ENCODE measurements at regions not wholly inside any gene's neighbourhood (a gene's known extent, or its start where the extent isn't known, plus 50 kb on each side); places are given as distances from the start of the nearest gene placed in this dataset.
A peak's percentile ranks its signal among the peaks of the same experiment; 100 is the strongest.

DNA sequence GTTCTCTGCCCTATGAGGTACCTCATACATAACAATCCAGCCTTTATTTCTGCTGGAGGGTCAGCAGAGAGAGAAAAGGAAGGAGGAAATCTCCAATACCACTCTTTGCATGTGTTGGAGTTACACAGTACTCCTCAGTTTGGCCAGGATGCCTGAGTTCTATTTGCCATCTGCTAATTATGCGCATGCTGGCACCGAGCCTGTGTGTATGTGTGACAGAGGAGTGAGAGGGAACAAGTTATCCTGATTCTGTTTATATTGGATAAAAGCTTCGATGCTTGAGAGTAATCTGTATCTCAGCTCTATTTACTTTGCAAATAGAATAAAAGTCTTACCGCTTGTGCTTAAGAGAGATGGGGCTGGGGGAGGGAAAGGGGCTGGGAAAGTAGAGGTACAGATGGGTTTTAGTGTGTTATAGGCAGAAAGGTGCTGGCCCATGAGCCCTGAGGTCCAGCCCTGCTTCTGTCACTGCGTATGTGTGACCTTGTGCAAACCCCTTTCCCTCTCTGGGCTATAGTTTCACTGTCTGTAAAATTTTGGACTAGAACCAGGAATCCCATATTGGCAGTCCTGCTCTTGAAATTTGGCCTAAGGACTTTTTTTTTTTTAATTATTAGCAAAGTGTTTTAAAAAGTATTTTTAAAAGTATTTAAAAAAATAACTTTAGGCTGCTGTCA is 54.5 kb upstream of the PLXNA2 start:
- peak in 24 of 58 donors; percentile 2 to 41 (median 6) for DNase-seq

DNA sequence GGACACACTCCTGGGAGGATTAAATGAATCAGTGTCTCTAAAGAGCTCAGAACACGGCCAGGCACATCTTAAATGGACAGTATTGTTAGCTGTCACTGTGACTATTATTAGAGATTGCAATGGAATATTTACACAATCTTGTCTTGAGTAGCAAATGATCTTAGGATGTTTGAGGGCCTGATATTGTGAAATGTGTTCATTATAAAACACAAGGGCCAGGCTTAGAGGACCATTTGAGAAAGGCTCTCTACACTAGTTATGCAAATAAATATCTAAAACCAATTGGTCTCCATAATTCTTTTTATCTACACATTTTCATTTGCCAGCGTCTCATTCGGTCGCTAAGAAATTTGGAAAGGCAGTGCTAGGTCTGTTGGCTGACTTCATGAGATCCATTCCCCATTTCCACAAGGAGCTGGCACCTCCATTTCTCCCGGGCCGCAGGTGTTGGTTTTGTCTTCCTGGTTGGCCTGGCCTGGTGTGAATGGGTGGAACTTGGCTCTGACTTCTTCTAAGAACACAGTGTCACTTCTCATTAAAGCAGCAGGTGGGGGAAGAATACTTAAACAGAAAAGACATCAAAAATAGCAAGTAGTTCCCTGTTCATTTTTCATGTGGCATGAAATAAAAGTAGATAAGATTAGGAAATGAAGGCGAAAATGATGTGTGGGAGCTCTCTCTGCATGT is 56.0 kb upstream of the PLXNA2 start:
- DNase-seq, result no peak

- no peak for DNase-seq
Measured at GRCh38 chr1:208302699-208303238, 58.6 kb upstream of the PLXNA2 start.

- no peak for DNase-seq
Measured at GRCh38 chr1:208303743-208304712, 59.8 kb upstream of the PLXNA2 start.

DNA sequence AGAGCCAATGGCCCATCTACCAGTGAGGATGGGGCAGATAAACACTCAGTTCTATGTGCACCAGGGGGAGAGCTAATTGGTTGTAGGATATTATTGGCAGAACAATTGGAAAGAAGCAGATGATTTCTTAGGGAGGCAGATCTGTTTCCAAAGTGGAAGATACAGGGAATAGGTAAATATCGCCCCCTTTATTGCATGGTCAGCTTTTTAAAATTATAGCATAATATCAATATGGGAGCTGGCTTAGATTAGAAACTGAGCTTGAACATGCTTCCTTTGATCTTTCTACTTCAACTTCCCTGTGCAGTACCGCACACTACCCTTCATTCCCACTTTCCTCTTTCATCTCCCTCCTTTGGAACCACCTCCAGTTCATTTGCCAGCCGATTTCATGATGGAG is 64.0 kb upstream of the PLXNA2 start:
- DNase-seq, result no peak

DNA sequence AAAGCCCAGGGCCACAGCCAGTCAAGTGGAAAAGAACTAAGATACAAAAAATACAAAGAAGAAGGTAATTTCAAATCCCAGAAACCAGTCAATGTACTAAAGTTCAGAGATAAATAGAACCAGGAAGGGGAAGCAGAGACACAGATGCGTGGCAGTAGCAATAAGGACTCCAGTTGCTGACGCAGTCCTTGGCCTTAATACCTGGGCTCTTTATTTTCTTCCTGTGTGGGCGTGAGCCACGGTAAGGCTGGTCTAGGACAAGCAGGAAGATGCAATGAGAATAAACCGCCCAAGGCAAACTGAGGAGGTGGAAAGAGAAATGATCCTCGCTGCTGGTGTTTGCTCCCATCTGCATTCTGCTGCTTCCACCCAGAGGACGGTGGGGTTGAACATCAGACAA is 65.6 kb upstream of the PLXNA2 start:
- DNase-seq, result no peak

DNA sequence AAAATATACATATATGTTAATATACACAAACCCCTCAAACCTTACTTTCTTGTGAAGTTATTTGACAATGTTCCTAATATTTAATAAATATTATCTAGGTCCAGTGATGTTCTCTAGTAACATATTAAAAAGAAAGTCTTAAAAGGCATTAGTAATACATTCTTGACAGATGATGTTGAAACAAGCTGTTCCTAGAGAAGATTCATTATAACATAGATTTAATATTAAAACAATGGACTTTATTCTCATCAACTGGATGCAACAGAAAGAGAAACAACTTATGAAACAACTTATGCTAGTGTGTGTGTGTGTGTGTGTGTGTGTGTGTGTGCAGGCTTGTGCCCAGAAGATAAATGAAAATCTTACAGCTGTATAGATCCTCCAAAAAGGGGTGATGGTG is 68.5 kb upstream of the PLXNA2 start:
- DNase-seq, result no peak

GRCh38 chr1:208314431-208314830 is 70.2 kb upstream of the PLXNA2 start:
- DNase-seq, result no peak

DNA sequence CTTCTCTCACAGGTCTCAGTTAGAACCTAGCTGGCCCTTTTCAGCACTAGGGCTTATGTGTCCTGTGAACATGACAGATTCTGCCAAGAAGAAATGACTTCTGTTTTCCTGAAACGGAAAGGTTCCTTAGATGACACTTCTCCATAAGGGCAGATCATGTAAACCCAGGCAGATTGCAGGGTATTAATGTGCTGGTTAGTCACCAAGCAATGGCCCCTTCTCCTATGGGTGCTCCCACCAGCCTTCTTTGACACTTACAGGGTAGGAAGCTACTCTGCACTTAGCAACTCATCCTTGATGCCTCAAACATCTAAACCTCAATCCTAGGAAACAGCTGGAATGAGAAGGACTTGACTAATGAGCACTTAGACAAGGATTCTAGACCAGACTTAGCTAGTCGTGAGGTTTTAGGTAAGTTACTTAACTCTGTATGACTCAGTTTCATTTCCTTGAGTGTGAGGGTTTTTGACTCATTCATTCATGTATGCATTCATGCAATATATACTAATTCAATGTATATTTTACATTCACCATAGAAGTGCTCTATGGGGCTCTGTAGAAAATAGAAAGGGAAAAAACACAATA is 74.1 kb upstream of the PLXNA2 start:
- no peak for DNase-seq

DNA sequence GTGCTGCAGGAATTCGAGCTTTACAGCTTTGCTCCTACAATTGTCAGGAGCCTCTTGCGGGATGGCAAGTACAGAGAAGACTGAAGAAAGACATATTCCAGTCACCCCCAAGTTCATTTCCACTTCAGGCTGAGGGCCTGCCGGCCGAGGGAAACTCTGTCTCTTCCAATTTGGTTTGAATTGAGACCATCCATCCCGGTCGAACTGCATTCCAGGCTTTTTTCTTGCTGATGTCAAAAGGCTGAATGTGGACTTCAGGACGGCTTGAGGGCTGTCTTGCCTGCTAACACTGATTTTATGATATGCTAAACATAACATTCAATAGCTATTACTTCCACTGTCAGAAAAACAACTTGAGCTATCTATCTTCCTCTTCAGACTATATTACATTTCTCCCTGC is 79.8 kb upstream of the PLXNA2 start:
- DNase-seq, result no peak

DNA sequence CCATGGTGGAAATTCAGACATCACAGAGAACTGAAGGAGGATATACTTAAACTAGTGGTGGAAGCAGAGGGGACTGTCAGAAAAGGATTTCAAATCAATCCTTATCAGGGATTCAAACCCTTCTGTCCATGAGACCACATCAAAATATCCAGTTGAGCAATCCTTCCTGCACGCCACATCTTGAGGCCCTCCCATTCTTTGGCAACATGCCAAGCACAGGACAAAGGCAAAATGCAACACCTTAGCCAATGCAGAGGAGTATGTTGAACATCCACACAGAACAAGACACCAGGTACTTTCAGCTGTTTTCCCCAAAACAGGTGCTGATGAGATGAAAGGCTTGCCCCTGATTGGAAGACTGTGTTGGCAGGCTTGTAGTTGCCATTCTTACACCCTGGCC is 81.8 kb upstream of the PLXNA2 start:
- DNase-seq, result no peak

GRCh38 chr1:208329300-208329699 is 85.1 kb upstream of the PLXNA2 start:
- peak in 1 of 58 donors; percentile 2 for DNase-seq

GRCh38 chr1:208332036-208332773 is 88.0 kb upstream of the PLXNA2 start:
- DNase-seq, result no peak

DNA sequence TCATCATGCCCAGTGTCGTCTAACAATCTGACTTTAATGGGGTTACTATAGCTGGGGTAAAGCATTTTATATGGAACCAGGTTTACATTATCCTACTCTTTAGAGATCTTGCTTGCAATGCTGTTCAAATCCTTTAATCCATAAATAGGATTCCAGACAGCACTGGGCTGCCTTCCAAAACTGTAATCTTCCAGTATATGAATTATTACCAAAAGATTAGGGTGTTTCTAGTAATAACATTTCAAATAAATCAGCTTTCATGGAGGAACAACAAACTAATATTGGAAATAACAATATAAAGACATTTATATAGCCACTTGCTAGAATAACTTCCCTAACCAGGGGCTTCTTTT is 88.6 kb upstream of the PLXNA2 start:
- no peak for DNase-seq

- no peak for DNase-seq
Measured at GRCh38 chr1:208333676-208334075, 89.5 kb upstream of the PLXNA2 start.

- no peak for DNase-seq
Measured at GRCh38 chr1:208335371-208336136, 91.4 kb upstream of the PLXNA2 start.

DNA sequence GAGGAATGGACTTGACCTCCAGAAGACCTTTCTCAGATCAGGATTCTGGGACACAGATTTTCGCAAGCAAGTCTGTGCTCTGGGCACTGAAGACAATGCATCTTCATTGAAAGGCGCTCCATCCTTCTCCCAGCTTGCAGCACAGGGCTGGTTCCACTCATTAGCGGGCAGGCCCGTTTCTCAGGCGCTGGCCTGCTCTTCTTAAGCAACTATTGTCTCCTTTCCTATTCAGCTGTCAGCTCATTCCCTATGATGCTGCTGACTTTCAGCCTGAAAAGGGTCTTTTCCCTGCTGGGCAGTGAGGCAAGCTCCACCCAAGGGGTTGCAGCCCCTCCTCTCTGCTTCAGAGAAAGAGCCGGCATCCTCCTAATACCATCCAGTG is 91.9 kb upstream of the PLXNA2 start:
- no peak for DNase-seq

DNA sequence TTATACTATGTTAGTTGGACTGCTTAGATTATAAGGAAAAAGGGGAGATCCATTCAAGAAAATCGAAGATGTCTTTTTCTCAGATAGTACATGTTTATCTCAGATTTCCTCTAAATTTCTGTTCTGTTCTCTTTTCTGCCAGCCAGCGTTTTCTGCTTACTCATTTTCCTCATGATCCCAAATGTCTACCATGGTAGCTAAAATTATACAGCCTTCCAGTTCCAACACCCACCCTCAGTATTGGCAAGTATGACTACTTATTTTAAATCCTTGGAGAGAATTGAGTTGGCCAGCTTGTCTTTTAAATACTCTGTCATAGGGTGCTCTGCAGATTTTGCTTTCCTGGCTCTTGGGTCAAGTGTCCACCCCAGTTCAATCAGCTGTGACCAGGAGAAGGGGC is 95.7 kb upstream of the PLXNA2 start:
- DNase-seq, result peak in 5 of 58 donors; percentile 1 to 68 (median 17)

- DNase-seq, result no peak
Measured at GRCh38 chr1:208343226-208343625, 99.0 kb upstream of the PLXNA2 start.
